NCI-H69 (cell line): ENCODE measurements at regions not wholly inside any gene's neighbourhood (a gene's known extent, or its start where the extent isn't known, plus 50 kb on each side); places are given as distances from the start of the nearest gene placed in this dataset.

Experiments used
- DNase-seq: peaks from one replicate; lab custom pipeline; 2025; lab: John Stamatoyannopoulos, UW

- DNase-seq, result no peak
Observed at GRCh38 chr5:54366707-54367106, 56.3 kb upstream of the ARL15 start.

GRCh38 chr5:54363669-54364068 is 53.3 kb upstream of the ARL15 start:
- DNase-seq, result no peak

- DNase-seq, result no peak
Observed at GRCh38 chr5:54362992-54363625, 52.7 kb upstream of the ARL15 start.

GRCh38 chr5:54362434-54362833 is 52.1 kb upstream of the ARL15 start:
- DNase-seq, result no peak

- DNase-seq, result no peak
Observed at GRCh38 chr5:54361691-54362411, 51.5 kb upstream of the ARL15 start.

GRCh38 chr5:54360925-54361662 is 50.7 kb upstream of the ARL15 start:
- no peak for DNase-seq
